PC-9 (cell line): ENCODE measurements at regions not wholly inside any gene's neighbourhood (a gene's known extent, or its start where the extent isn't known, plus 50 kb on each side); places are given as distances from the start of the nearest gene placed in this dataset.

ENCODE experiments used
- EZH2 ChIP-seq: fragments of 200-600 bp; sonication (generic); IDR thresholded peaks from 2 replicates; pipeline ENCODE4 v1.8.0; 2017; ENCODE audit warnings: antibody characterized with exemption, low read depth
- TF ChIP-seq, protein P1 (sequence below): fragments of 200-600 bp; sonication (generic); conservative IDR thresholded peaks from 2 replicates; pipeline ENCODE4 v1.6.1; 2017; ENCODE audit warnings: mixed run types, antibody characterized with exemption, mild to moderate bottlenecking, moderate library complexity

DNA sequence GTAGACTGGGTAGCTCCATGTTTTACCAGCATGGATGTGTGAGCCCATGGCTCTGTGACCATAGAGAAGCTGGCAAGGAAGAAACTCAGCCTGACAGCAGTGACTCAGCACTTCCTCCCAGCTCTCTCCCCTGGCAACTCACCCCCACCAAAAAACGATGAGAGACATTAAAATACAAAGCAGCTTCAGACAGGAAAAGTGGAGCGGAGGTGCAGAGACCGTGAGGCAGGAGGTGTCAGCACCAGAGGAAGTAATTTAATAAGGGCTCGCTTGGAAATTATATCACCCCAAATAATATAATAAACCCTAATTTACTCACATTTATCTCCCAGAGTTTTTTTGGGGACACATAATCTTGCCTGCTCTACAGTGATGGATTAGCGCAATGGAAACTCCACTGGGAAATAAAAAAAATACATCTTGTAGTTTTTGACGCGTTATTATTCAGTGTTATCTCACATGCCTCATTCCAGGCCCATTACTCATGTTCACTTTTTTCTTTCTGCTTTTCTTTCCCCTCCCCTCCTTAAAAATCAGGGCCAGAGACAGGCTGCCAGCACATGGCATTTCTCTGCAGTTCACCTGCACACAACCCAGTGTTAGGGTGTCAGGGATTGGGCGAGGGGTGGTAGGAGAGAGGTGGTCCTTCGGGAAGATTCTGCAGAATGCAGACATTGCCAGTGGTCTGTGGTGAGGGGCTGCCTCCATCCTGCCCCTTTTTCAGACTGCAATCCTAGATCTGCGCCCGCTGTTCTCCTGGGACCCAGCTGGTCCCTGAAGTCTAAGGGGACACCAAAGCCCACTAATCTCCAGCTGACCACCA, 170.8 kb downstream of the BUD13 start:
- TF ChIP-seq, protein P1, sequence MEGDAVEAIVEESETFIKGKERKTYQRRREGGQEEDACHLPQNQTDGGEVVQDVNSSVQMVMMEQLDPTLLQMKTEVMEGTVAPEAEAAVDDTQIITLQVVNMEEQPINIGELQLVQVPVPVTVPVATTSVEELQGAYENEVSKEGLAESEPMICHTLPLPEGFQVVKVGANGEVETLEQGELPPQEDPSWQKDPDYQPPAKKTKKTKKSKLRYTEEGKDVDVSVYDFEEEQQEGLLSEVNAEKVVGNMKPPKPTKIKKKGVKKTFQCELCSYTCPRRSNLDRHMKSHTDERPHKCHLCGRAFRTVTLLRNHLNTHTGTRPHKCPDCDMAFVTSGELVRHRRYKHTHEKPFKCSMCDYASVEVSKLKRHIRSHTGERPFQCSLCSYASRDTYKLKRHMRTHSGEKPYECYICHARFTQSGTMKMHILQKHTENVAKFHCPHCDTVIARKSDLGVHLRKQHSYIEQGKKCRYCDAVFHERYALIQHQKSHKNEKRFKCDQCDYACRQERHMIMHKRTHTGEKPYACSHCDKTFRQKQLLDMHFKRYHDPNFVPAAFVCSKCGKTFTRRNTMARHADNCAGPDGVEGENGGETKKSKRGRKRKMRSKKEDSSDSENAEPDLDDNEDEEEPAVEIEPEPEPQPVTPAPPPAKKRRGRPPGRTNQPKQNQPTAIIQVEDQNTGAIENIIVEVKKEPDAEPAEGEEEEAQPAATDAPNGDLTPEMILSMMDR: no peak
- TF ChIP-seq EZH2: no peak
